CD8-positive, alpha-beta memory T cell (primary cell): ENCODE measurements at regions not wholly inside any gene's neighbourhood (a gene's known extent, or its start where the extent isn't known, plus 50 kb on each side); places are given as distances from the start of the nearest gene placed in this dataset.
"Not testable (repeated sequence)": the region's sequence is repeated elsewhere in the genome, so short reads cannot be mapped to it uniquely, and the experiment has no call there.

Experiments
- CTCF ChIA-PET: fragments of 350-600 bp; sonication (Branson Sonifier 250); formaldehyde crosslinking; loops from one replicate; lab custom pipeline; 2021; ENCODE audit warnings: antibody characterized with exemption; lab: Charles Lee
- POLR2A ChIA-PET: fragments of 350-600 bp; sonication (Branson Sonifier 250); formaldehyde crosslinking; loops from one replicate; lab custom pipeline; 2021; ENCODE audit warnings: antibody characterized with exemption; lab: Charles Lee
- DNase-seq, 5 donors: peaks; one replicate each; pipeline versions ENCODE4 v3.0.0 to v3.0.0-alpha.2; 2020 to 2022; ENCODE audit warnings: mixed read lengths in 1 of 5
- H3K27ac ChIP-seq: one replicate; pipeline ENCODE4 v1.7.0; 2013; ENCODE audit warnings: low read depth, mild to moderate bottlenecking, low read length, moderate library complexity
- H3K27me3 ChIP-seq: 2 replicates; pipeline ENCODE4 v1.7.0; 2013; ENCODE audit warnings: low read length, mild to moderate bottlenecking; ENCODE audit not compliant: insufficient read depth, poor library complexity, severe bottlenecking
- H3K36me3 ChIP-seq: 2 replicates; pipeline ENCODE4 v1.7.0; 2013; ENCODE audit warnings: mild to moderate bottlenecking, low read length, moderate library complexity; ENCODE audit not compliant: insufficient read depth
- H3K4me1 ChIP-seq: 2 replicates; pipeline ENCODE4 v1.7.0; 2013; ENCODE audit warnings: mild to moderate bottlenecking, low read length, moderate library complexity; ENCODE audit not compliant: insufficient read depth
- H3K4me3 ChIP-seq: 2 replicates; pipeline ENCODE4 v1.7.0; 2013; ENCODE audit warnings: mild to moderate bottlenecking, low read length
- H3K9me3 ChIP-seq: 2 replicates; pipeline ENCODE4 v1.7.0; 2013; ENCODE audit warnings: mild to moderate bottlenecking, low read length
- H3K27ac Mint-ChIP-seq, 8 donors: one replicate each; pipeline ENCODE4 v1.8.0; 2020 to 2021; ENCODE audit warnings: mixed read lengths in 8 of 8, mild to moderate bottlenecking in 6 of 8, inconsistent platforms in 3 of 8, moderate library complexity in 3 of 8
- H3K27me3 Mint-ChIP-seq, 2 donors: one replicate each; pipeline ENCODE4 v1.8.0; 2020 to 2021; ENCODE audit warnings: mixed read lengths in 2 of 2, mild to moderate bottlenecking in 1 of 2, moderate library complexity in 1 of 2
- H3K36me3 Mint-ChIP-seq, 3 donors: one replicate each; pipeline ENCODE4 v1.8.0; 2020 to 2021; ENCODE audit warnings: mixed read lengths in 3 of 3, inconsistent platforms in 1 of 3, mild to moderate bottlenecking in 1 of 3
- H3K4me1 Mint-ChIP-seq, 3 donors: one replicate each; pipeline ENCODE4 v1.8.0; 2020 to 2021; ENCODE audit warnings: mixed read lengths in 3 of 3, inconsistent platforms in 1 of 3, mild to moderate bottlenecking in 1 of 3
- H3K4me3 Mint-ChIP-seq, 7 donors: one replicate each; pipeline ENCODE4 v1.8.0; 2020 to 2021; ENCODE audit warnings: mixed read lengths in 7 of 7, mild to moderate bottlenecking in 6 of 7, moderate library complexity in 4 of 7, inconsistent platforms in 2 of 7
- H3K9me3 Mint-ChIP-seq, 5 donors: one replicate each; pipeline ENCODE4 v1.8.0; 2020 to 2022; ENCODE audit warnings: mixed read lengths in 5 of 5, mild to moderate bottlenecking in 3 of 5, moderate library complexity in 2 of 5, inconsistent platforms in 1 of 5

DNA sequence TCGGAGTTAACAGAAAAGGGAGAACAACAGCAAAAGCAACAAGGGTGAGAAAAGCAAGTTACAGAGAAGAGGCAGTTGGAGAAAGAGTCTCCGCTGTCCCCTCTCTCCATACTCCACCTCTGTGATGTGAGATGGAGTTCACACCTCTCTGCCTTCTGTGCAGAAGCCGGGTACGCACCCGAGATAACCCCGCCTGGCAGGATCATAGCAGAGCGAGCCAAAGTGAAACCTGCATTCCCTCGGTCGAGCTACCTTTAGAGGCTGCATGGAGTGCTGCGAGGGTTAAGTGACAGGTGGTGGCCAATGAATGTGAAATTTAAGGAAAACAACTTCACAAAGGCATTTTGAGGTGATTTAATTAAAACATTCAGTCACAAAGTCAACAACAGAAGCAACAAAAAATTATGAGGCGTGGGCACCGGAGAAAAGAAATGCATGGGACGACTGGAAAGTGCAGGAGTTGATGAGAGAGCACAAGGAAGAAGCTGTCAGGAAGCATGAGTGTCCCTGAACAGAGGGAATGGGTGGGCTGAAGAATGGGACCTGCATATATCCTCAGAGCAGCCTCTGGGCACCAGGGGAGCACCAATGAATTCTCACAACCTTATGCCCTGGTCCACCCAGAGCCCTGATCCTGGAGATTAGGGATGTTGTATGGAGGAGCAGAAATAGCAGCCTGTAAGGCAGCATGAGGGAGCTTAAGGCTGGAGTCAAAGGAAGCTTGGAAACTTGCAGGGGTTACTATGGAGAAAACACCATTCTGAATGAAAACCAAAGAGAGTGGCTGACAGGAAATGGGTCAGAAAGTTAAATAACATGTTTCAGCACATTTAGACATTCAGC, 208.3 kb downstream of the EMP1 start:
- H3K9me3 Mint-ChIP-seq = peaks cover 0 to 4% (median 2%) of the 10 kb centered on the region in 5 donors
- DNase-seq = no peak
- H3K27ac Mint-ChIP-seq = no peak overlapping the region
- H3K4me1 ChIP-seq = no peaks in the 10 kb centered on the region
- H3K27me3 Mint-ChIP-seq = peaks cover 13 to 15% of the 10 kb centered on the region in 2 donors
- no peaks in the 10 kb centered on the region for H3K36me3 ChIP-seq
- no peak overlapping the region for H3K27ac ChIP-seq
- H3K36me3 Mint-ChIP-seq = no peaks in the 10 kb centered on the region
- no peak overlapping the region for H3K4me3 ChIP-seq
- H3K27me3 ChIP-seq = no peaks in the 10 kb centered on the region
- CTCF ChIA-PET = no interaction called here
- H3K4me1 Mint-ChIP-seq = no peaks in the 10 kb centered on the region
- no peaks in the 10 kb centered on the region for H3K9me3 ChIP-seq
- POLR2A ChIA-PET = no interaction called here
- H3K4me3 Mint-ChIP-seq = no peak overlapping the region

DNA sequence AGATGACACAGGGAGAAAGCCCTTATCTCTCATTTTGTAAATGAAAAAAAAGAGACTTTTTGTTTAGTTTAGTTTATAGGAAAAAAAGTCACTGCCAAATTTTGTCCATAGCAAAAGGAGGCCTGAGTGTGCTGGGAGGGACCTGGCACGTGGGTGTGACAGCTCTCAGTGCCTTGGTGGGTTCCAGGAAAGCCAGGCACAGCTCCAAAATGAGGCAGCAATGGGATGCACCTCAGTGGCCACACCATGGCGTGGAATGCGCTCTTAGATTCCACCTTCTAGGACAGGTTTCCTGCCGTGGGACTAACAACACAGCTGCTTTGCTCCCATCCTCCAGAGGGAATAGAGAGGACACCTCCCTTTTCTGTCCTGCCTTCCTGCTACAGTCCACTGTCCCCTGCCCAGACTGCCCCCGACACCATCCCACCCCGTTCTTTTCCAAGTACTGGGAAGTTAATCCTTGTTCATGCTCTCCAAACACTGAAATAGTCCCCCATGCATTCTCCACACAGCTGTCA, 207.6 kb downstream of the EMP1 start:
- no peak for DNase-seq
- no peak overlapping the region for H3K27ac ChIP-seq
- no peaks in the 10 kb centered on the region for H3K9me3 ChIP-seq
- POLR2A ChIA-PET = no interaction called here
- no peaks in the 10 kb centered on the region for H3K36me3 ChIP-seq
- Mint-ChIP-seq H3K27ac (no peak overlapping the region), H3K27me3 (peaks cover 13 to 15% of the 10 kb centered on the region in 2 donors), H3K9me3 (peaks cover 0 to 2% (median 0%) of the 10 kb centered on the region in 5 donors), H3K4me1 (no peaks in the 10 kb centered on the region), H3K36me3 (no peaks in the 10 kb centered on the region), H3K4me3 (no peak overlapping the region)
- H3K4me3 ChIP-seq = no peak overlapping the region
- CTCF ChIA-PET = no interaction called here
- H3K27me3 ChIP-seq = no peaks in the 10 kb centered on the region
- H3K4me1 ChIP-seq = no peaks in the 10 kb centered on the region

DNA sequence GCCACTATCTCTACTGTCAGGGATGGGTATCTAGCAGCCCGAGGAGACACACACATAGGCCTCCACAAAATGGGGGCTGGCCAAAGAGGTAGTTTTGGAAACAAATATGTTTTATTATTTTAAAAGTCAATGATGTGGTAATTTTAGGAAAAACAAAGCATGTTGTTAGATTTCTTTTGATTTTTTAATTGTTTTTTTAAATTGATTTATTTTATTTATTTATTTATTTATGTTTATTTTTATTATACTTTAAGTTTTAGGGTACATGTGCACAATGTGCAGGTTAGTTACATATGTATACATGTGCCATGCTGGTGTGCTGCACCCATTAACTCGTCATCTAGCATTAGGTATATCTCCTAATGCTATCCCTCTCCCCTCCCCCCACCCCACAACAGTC, 194.8 kb downstream of the EMP1 start:
- H3K36me3 Mint-ChIP-seq, H3K27ac ChIP-seq, H3K4me1 Mint-ChIP-seq, POLR2A ChIA-PET, DNase-seq, H3K4me3 ChIP-seq, H3K4me3 Mint-ChIP-seq, H3K27me3 ChIP-seq, H3K9me3 Mint-ChIP-seq, CTCF ChIA-PET, H3K27me3 Mint-ChIP-seq, H3K4me1 ChIP-seq, H3K36me3 ChIP-seq, H3K9me3 ChIP-seq, H3K27ac Mint-ChIP-seq: not testable (repeated sequence)

DNA sequence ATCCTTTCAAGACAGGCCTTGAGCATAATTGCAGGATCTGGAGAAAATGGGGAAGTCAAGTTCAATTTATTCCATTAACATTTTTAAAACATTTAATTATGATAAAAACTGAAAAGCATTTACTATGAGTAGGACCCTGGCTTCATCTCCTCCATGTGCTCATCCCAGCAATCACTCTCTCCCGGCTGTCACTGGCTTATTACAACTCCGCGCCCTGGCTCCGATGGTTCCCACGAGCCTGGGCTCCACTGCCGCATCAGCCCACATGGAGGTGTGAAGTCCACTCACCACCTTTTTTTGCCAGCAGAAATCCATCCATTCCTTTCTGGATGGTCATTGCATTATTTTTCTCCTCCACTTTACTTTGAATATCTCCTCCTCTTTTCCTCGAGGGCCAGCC, 194.4 kb downstream of the EMP1 start:
- CTCF ChIA-PET = no interaction called here
- H3K4me3 ChIP-seq = no peak overlapping the region
- POLR2A ChIA-PET = no interaction called here
- Mint-ChIP-seq H3K36me3 (no peaks in the 10 kb centered on the region), H3K4me1 (no peaks in the 10 kb centered on the region), H3K4me3 (no peak overlapping the region), H3K27me3 (no peaks in the 10 kb centered on the region), H3K9me3 (peaks cover 0 to 2% (median 0%) of the 10 kb centered on the region in 5 donors), H3K27ac (no peak overlapping the region)
- DNase-seq = no peak
- no peaks in the 10 kb centered on the region for H3K36me3 ChIP-seq
- H3K9me3 ChIP-seq = no peaks in the 10 kb centered on the region
- H3K27ac ChIP-seq = no peak overlapping the region
- H3K27me3 ChIP-seq = no peaks in the 10 kb centered on the region
- no peaks in the 10 kb centered on the region for H3K4me1 ChIP-seq

DNA sequence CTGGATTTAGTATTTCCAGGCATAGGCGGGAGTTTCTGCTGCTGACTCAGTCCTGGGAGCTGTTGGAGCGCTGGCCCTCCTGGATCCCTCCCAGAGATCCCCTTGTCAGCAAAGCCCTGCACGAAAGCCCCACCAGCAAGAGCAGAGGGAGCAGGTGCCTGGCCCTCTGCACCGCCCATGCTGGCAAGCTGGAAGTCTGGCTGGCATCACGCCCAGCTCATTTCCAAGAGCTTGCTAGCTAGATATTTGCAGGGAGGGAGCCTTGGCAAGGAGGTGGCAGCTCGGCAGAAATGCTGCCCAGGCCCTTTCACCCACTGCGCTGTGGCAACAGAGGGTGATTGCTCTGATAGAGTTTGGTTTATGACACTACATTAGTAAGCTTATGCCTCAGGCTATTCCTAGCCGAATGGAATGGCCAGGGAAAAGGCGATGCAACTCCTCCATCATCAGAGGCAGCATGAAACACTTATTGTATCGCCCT, 193.9 kb downstream of the EMP1 start:
- no peak overlapping the region for H3K4me3 Mint-ChIP-seq
- no peaks in the 10 kb centered on the region for H3K27me3 ChIP-seq
- H3K9me3 Mint-ChIP-seq = peaks cover 0 to 2% (median 0%) of the 10 kb centered on the region in 5 donors
- no peaks in the 10 kb centered on the region for H3K4me1 Mint-ChIP-seq
- no peak for DNase-seq
- POLR2A ChIA-PET = no interaction called here
- H3K27ac ChIP-seq = no peak overlapping the region
- no peaks in the 10 kb centered on the region for H3K9me3 ChIP-seq
- no peaks in the 10 kb centered on the region for H3K27me3 Mint-ChIP-seq
- H3K36me3 Mint-ChIP-seq = no peaks in the 10 kb centered on the region
- H3K27ac Mint-ChIP-seq = no peak overlapping the region
- CTCF ChIA-PET = no interaction called here
- no peaks in the 10 kb centered on the region for H3K4me1 ChIP-seq
- H3K4me3 ChIP-seq = no peak overlapping the region
- H3K36me3 ChIP-seq = no peaks in the 10 kb centered on the region

DNA sequence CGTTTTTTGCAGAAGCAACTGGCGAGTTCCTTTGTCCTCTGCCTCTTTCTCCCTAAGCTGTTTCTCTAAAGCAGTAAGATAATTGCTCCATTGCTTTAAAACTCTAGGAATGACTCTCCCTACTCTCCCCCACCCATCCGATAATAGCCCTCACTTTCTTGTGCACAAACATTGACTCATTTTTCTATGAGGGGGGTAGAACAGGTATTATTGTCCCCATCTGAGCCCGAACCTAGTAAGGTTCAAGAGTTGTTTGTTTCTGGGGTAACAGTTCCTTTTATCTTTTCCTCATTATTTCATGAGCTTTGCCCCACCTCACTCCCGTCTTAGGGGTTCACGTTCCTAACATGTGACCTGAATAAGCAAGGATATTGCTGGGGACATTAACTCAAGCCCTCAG, 190.6 kb downstream of the EMP1 start:
- H3K4me3 Mint-ChIP-seq = no peak overlapping the region
- no peaks in the 10 kb centered on the region for H3K9me3 ChIP-seq

DNA sequence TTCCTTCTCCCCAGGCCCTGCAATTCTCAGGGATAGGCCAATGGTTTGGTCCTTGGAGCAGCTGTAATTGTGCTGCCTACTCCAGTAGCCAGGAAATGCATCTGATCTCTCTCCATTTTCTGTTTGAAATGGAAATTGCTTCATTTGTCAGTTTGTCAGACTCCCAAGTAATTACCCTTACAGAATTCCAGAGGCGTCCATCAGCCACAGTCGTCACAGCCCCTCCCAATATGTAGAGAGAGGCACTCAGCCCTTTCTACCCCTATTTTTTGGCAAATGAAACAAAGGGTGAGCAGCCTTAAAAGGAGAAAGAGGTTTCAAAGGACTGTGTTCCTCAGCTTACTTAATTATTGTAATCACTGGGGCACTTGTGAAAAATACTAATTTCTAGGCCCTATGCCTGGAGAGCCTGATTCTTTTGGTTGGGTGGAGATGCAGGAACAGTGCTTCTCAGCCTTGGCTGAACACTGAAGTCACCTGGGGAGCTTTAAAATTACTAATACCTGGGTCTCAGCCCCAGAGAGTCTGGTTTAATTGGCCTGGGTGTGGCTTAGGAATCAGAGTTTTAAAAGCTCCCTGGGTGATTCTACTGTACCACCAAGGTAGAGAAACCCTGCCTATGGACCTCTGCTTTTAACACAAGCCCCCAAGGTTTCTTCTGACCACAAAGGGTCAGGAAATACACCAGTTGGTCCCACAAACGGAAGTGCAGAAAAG, 190.0 kb downstream of the EMP1 start:
- Histone ChIP-seq H3K27me3 (no peaks in the 10 kb centered on the region), H3K4me3 (no peak overlapping the region), H3K9me3 (no peaks in the 10 kb centered on the region), H3K27ac (no peak overlapping the region), H3K36me3 (no peaks in the 10 kb centered on the region), H3K4me1 (no peaks in the 10 kb centered on the region)
- Mint-ChIP-seq H3K4me3 (no peak overlapping the region), H3K9me3 (peaks cover 0 to 2% (median 0%) of the 10 kb centered on the region in 5 donors), H3K36me3 (no peaks in the 10 kb centered on the region), H3K27ac (no peak overlapping the region), H3K4me1 (no peaks in the 10 kb centered on the region), H3K27me3 (peaks cover 4 to 10% of the 10 kb centered on the region in 2 donors)
- DNase-seq = no peak
- ChIA-PET POLR2A (no interaction called here), CTCF (no interaction called here)

More for the DNA sequence above, 190.6 kb downstream of the EMP1 start:
- H3K27me3 Mint-ChIP-seq = peaks cover 4 to 10% of the 10 kb centered on the region in 2 donors
- no peaks in the 10 kb centered on the region for H3K4me1 Mint-ChIP-seq
- Histone ChIP-seq H3K4me3 (no peak overlapping the region), H3K27ac (no peak overlapping the region), H3K27me3 (no peaks in the 10 kb centered on the region), H3K36me3 (no peaks in the 10 kb centered on the region), H3K4me1 (no peaks in the 10 kb centered on the region)
- DNase-seq = no peak
- H3K27ac Mint-ChIP-seq = no peak overlapping the region
- POLR2A ChIA-PET = no interaction called here
- CTCF ChIA-PET = no interaction called here
- peaks cover 0 to 2% (median 0%) of the 10 kb centered on the region in 5 donors for H3K9me3 Mint-ChIP-seq
- H3K36me3 Mint-ChIP-seq = no peaks in the 10 kb centered on the region

DNA sequence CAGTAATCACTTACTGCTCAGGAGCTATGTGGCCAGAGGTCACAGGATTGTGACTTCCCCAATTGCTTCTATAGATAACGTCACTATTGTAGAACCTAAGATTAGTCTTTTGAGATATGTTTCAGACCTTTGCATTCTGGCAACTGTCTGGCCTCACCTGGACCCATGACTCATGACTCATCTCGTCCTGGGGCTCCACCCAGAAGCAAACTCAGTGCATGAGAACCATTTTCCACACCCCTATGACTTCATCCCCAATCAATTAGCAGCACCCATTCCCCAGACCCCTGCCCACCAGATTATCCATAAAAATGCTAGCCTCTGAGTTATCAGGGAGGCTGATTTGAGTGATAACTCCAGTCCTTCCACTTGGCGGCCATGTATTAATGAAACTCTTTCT, 186.9 kb downstream of the EMP1 start:
- Mint-ChIP-seq H3K27me3 (peaks cover 4 to 10% of the 10 kb centered on the region in 2 donors), H3K9me3 (no peaks in the 10 kb centered on the region), H3K4me3 (no peak overlapping the region), H3K36me3 (no peaks in the 10 kb centered on the region), H3K27ac (no peak overlapping the region), H3K4me1 (no peaks in the 10 kb centered on the region)
- H3K4me3 ChIP-seq = no peak overlapping the region
- H3K27ac ChIP-seq = no peak overlapping the region
- no peaks in the 10 kb centered on the region for H3K36me3 ChIP-seq
- no peaks in the 10 kb centered on the region for H3K4me1 ChIP-seq
- no peak for DNase-seq
- CTCF ChIA-PET = no interaction called here
- H3K27me3 ChIP-seq = no peaks in the 10 kb centered on the region
- H3K9me3 ChIP-seq = no peaks in the 10 kb centered on the region
- POLR2A ChIA-PET = no interaction called here
